ENCODE measurements at regions not wholly inside any gene's neighbourhood (a gene's known extent, or its start where the extent isn't known, plus 50 kb on each side); places are given as distances from the start of the nearest gene placed in this dataset.

DNA sequence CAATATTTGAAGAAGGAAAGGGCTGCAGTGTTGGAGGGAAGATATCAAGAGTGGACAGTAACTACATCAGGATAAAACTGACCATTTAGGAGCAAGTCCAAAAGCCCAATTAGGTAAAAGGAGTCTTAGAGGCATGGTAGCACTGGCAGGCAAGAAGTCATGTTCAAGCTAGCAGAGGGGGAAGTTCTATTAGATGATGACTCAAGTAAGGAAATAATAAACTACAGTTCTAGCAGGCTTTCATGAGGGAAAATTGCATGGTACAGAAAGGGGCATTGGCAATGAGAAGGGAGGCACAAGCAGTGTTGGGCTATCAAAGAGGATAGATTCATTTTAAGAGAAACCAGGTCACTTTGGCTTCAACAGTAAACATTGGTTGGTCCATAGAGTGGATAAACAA is 156.1 kb upstream of the PTPRK start:
- Histone ChIP-seq H3K4me3 (ENCODE audit: low read depth in 1 of 3, low read length in 3 of 3) (no peak overlapping the region), H3K27ac (ENCODE audit: low read depth in 1 of 2, low read length in 2 of 2) (no peak overlapping the region), H3K27me3 (ENCODE audit: control insufficient read depth in 4 of 4, insufficient read depth in 4 of 4, low read length in 3 of 4) (no peaks in the 10 kb centered on the region), H3K36me3 (ENCODE audit: control insufficient read depth in 4 of 4, insufficient read depth in 3 of 4, low read depth in 1 of 4, low read length in 3 of 4) (no peaks in the 10 kb centered on the region), H3K9me3 (ENCODE audit: control insufficient read depth in 4 of 4, low read length in 3 of 4) (no peaks in the 10 kb centered on the region), H3K4me1 (ENCODE audit: control insufficient read depth in 4 of 4, insufficient read depth in 4 of 4, low read length in 3 of 4) (no peaks in the 10 kb centered on the region), H3K9ac (ENCODE audit: low read depth in 1 of 2, low read length in 2 of 2) (no peak overlapping the region)
- TF ChIP-seq JUND (IDR thresholded peaks at IDR 0.05): no peak
- TF ChIP-seq, protein P1, sequence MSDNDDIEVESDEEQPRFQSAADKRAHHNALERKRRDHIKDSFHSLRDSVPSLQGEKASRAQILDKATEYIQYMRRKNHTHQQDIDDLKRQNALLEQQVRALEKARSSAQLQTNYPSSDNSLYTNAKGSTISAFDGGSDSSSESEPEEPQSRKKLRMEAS (IDR thresholded peaks at IDR 0.05): no peak
- TF ChIP-seq RAD21 (IDR thresholded peaks at IDR 0.05): no peak
- no peak for TF ChIP-seq RXRA (IDR thresholded peaks at IDR 0.05)
- no peak for TF ChIP-seq EGR1 (IDR thresholded peaks at IDR 0.05; ENCODE audit: low read depth in 2 of 2)
- TF ChIP-seq GABPA (IDR thresholded peaks at IDR 0.05 in 1 of 2, conservative IDR thresholded peaks at IDR 0.05 in 1 of 2): no peak
- TF ChIP-seq CTCF (IDR thresholded peaks at IDR 0.05; ENCODE audit: low read depth, low read length, missing input control): no peak
- TF ChIP-seq, protein P2, sequence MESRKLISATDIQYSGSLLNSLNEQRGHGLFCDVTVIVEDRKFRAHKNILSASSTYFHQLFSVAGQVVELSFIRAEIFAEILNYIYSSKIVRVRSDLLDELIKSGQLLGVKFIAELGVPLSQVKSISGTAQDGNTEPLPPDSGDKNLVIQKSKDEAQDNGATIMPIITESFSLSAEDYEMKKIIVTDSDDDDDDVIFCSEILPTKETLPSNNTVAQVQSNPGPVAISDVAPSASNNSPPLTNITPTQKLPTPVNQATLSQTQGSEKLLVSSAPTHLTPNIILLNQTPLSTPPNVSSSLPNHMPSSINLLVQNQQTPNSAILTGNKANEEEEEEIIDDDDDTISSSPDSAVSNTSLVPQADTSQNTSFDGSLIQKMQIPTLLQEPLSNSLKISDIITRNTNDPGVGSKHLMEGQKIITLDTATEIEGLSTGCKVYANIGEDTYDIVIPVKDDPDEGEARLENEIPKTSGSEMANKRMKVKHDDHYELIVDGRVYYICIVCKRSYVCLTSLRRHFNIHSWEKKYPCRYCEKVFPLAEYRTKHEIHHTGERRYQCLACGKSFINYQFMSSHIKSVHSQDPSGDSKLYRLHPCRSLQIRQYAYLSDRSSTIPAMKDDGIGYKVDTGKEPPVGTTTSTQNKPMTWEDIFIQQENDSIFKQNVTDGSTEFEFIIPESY (IDR thresholded peaks at IDR 0.05): no peak
- TF ChIP-seq SP1 (IDR thresholded peaks at IDR 0.05): no peak
- no peak for TF ChIP-seq FOXA2 (IDR thresholded peaks at IDR 0.05)
- TF ChIP-seq, protein P3, sequence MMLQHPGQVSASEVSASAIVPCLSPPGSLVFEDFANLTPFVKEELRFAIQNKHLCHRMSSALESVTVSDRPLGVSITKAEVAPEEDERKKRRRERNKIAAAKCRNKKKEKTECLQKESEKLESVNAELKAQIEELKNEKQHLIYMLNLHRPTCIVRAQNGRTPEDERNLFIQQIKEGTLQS (IDR thresholded peaks at IDR 0.05): no peak
- no peak for TF ChIP-seq TAF1 (conservative IDR thresholded peaks at IDR 0.05)
- no peak for TF ChIP-seq HNF4A (conservative IDR thresholded peaks at IDR 0.05)
- TF ChIP-seq YY1 (IDR thresholded peaks at IDR 0.05): no peak
- TF ChIP-seq FOXA1 (IDR thresholded peaks at IDR 0.05): no peak
- no peak for TF ChIP-seq NR2F2 (IDR thresholded peaks at IDR 0.05)
- TF ChIP-seq, protein P4, sequence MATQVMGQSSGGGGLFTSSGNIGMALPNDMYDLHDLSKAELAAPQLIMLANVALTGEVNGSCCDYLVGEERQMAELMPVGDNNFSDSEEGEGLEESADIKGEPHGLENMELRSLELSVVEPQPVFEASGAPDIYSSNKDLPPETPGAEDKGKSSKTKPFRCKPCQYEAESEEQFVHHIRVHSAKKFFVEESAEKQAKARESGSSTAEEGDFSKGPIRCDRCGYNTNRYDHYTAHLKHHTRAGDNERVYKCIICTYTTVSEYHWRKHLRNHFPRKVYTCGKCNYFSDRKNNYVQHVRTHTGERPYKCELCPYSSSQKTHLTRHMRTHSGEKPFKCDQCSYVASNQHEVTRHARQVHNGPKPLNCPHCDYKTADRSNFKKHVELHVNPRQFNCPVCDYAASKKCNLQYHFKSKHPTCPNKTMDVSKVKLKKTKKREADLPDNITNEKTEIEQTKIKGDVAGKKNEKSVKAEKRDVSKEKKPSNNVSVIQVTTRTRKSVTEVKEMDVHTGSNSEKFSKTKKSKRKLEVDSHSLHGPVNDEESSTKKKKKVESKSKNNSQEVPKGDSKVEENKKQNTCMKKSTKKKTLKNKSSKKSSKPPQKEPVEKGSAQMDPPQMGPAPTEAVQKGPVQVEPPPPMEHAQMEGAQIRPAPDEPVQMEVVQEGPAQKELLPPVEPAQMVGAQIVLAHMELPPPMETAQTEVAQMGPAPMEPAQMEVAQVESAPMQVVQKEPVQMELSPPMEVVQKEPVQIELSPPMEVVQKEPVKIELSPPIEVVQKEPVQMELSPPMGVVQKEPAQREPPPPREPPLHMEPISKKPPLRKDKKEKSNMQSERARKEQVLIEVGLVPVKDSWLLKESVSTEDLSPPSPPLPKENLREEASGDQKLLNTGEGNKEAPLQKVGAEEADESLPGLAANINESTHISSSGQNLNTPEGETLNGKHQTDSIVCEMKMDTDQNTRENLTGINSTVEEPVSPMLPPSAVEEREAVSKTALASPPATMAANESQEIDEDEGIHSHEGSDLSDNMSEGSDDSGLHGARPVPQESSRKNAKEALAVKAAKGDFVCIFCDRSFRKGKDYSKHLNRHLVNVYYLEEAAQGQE (IDR thresholded peaks at IDR 0.05): no peak
- no peak for TF ChIP-seq HNF4G (IDR thresholded peaks at IDR 0.05)
- no peak for DNase-seq (ENCODE audit: low spot score)

Measured in liver (tissue), 7 donors.